Tibial nerve (tissue), 4 donors: ENCODE measurements at regions not wholly inside any gene's neighbourhood (a gene's known extent, or its start where the extent isn't known, plus 50 kb on each side); places are given as distances from the start of the nearest gene placed in this dataset.

Experiments used
- CTCF ChIP-seq, 5 experiments: fragments of 200-600 bp in 3 of 5; fragments of 450-650 bp in 2 of 5; sonication (generic) in 3 of 5; IDR thresholded peaks; one replicate each; pipeline ENCODE4 v1.5.1; 2016 to 2019; ENCODE audit warnings: antibody characterized with exemption in 5 of 5, mild to moderate bottlenecking in 3 of 5, moderate library complexity in 2 of 5
- EP300 ChIP-seq, 2 donors: sonication (generic); formaldehyde crosslinking; IDR thresholded peaks; one replicate each; pipeline ENCODE4 v1.6.1; 2017; ENCODE audit warnings: antibody characterized with exemption in 2 of 2, mild to moderate bottlenecking in 1 of 2
- POLR2A ChIP-seq, 2 donors: fragments of 450-650 bp; IDR thresholded peaks; one replicate each; pipeline ENCODE4 v1.6.1; 2017; ENCODE audit warnings: antibody characterized with exemption in 2 of 2, mild to moderate bottlenecking in 2 of 2, moderate library complexity in 2 of 2

- no peak for TF ChIP-seq CTCF (IDR thresholded peaks at IDR 0.05)
- no peak for TF ChIP-seq EP300 (IDR thresholded peaks at IDR 0.05)
- TF ChIP-seq POLR2A (IDR thresholded peaks at IDR 0.05): no peak
Measured at GRCh38 chr9:118652912-118653311, 716.3 kb downstream of the BRINP1 start.
